Parathyroid adenoma (tissue), 2 donors: ENCODE measurements at regions not wholly inside any gene's neighbourhood (a gene's known extent, or its start where the extent isn't known, plus 50 kb on each side); places are given as distances from the start of the nearest gene placed in this dataset.

ENCODE experiments used
- H2AFZ ChIP-seq: fragments of 300-600 bp; sonication (generic); one replicate; pipeline ENCODE4 v1.7.0; 2017; ENCODE audit warnings: antibody characterized with exemption, mild to moderate bottlenecking
- H3K27ac ChIP-seq: fragments of 300-600 bp; sonication (generic); one replicate; pipeline ENCODE4 v1.7.0; 2017
- H3K27me3 ChIP-seq: fragments of 300-600 bp; sonication (generic); one replicate; pipeline ENCODE4 v1.7.0; 2017; ENCODE audit warnings: low read length; ENCODE audit not compliant: control insufficient read depth, insufficient read depth
- H3K36me3 ChIP-seq: fragments of 300-600 bp; sonication (generic); one replicate; pipeline ENCODE4 v1.7.0; 2017; ENCODE audit warnings: low read length; ENCODE audit not compliant: control insufficient read depth, insufficient read depth
- H3K4me1 ChIP-seq: fragments of 300-600 bp; sonication (generic); one replicate; pipeline ENCODE4 v1.7.0; 2017; ENCODE audit warnings: control low read depth
- H3K4me2 ChIP-seq: fragments of 300-600 bp; sonication (generic); one replicate; pipeline ENCODE4 v1.7.0; 2017; ENCODE audit warnings: low read length
- H3K4me3 ChIP-seq: fragments of 300-600 bp; sonication (generic); one replicate; pipeline ENCODE4 v1.7.0; 2017; ENCODE audit warnings: low read depth, low read length
- H3K79me2 ChIP-seq: fragments of 300-600 bp; sonication (generic); one replicate; pipeline ENCODE4 v1.7.0; 2017; ENCODE audit warnings: control low read depth
- H3K9ac ChIP-seq: fragments of 300-600 bp; sonication (generic); one replicate; pipeline ENCODE4 v1.7.0; 2017; ENCODE audit warnings: mild to moderate bottlenecking
- H3K9me3 ChIP-seq: fragments of 300-600 bp; sonication (generic); one replicate; pipeline ENCODE4 v1.7.0; 2017; ENCODE audit warnings: low read length; ENCODE audit not compliant: control insufficient read depth
- TF ChIP-seq, protein P1 (sequence below): fragments of 300-600 bp; sonication (generic); IDR thresholded peaks from one replicate; pipeline ENCODE4 v1.7.0; 2017; ENCODE audit warnings: antibody characterized with exemption, mild to moderate bottlenecking
- donor health status: primary hyperparathyroidism.

DNA sequence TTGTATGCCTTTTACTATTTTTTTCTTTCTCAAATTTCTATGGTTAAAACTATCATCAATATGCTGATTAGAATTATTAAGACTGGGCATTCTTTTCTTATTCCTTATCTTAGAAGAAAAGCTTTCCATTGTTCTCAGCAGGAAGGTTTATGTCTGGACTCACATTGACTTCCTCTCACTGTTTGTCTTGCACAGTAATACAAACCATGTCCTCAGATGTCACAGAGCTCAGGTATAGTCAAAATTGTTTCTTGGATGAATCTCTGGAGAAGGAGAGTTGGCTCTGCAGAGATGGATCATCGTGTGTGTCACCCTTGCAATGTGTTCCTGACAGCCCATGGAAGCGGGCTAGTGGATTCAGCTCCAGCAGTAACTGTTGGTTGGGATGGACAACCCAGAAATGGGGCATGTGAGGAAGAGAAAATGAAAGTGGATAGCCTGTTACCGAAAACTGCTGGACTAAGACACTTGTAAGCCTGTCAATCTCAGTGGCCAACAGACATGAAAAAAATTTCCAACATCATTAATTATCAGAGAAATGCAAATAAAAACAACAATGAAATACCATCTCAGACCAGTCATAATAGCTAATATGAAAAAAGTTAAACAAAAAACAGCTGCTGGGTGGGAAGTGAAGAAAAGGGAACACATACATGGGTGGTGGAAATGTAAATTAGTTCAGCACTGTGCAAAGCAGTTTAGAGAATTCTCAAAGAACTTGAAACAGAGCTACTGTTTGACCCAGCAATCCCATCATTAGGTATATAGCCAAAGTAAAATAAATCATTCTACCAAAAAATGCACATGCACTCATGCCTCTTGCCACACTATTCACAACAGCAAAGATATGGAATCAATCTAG is 967.8 kb downstream of the TMEM121 start:
- no peak overlapping the region for H3K4me3 ChIP-seq

DNA sequence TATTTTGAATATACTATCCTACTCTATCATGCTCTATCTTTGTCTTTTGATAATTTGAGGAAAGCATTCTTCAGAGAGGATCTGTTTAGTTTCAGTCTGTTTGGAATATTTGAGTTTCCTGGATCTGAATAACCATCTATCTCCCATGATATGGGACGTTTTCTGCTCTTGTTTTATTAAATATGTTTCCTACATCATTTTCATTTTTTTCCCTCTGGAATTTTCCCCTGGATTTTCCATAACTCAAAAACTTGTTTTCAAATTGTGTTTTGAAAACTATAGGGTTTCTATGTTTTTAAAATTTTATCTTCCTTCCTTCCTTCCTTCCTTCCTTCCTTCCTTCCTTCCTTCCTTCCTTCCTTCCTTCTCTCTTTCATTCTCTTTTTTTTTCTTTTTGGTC is 974.2 kb downstream of the TMEM121 start:
- Histone ChIP-seq H3K79me2 (no peaks in the 10 kb centered on the region), H3K9me3 (no peaks in the 10 kb centered on the region), H3K4me3 (no peak overlapping the region), H3K9ac (no peak overlapping the region), H3K4me2 (no peak overlapping the region), H3K36me3 (no peaks in the 10 kb centered on the region), H3K4me1 (no peaks in the 10 kb centered on the region), H2AFZ (no peak overlapping the region), H3K27me3 (no peaks in the 10 kb centered on the region), H3K27ac (no peak overlapping the region)
- TF ChIP-seq, protein P1, sequence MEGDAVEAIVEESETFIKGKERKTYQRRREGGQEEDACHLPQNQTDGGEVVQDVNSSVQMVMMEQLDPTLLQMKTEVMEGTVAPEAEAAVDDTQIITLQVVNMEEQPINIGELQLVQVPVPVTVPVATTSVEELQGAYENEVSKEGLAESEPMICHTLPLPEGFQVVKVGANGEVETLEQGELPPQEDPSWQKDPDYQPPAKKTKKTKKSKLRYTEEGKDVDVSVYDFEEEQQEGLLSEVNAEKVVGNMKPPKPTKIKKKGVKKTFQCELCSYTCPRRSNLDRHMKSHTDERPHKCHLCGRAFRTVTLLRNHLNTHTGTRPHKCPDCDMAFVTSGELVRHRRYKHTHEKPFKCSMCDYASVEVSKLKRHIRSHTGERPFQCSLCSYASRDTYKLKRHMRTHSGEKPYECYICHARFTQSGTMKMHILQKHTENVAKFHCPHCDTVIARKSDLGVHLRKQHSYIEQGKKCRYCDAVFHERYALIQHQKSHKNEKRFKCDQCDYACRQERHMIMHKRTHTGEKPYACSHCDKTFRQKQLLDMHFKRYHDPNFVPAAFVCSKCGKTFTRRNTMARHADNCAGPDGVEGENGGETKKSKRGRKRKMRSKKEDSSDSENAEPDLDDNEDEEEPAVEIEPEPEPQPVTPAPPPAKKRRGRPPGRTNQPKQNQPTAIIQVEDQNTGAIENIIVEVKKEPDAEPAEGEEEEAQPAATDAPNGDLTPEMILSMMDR: no peak

More for the DNA sequence above, 967.8 kb downstream of the TMEM121 start:
- no peak overlapping the region for H3K4me2 ChIP-seq
- no peaks in the 10 kb centered on the region for H3K36me3 ChIP-seq
- TF ChIP-seq, protein P1: no peak
- H3K9ac ChIP-seq: no peak overlapping the region
- no peaks in the 10 kb centered on the region for H3K27me3 ChIP-seq
- H3K4me1 ChIP-seq: no peaks in the 10 kb centered on the region
- no peaks in the 10 kb centered on the region for H3K9me3 ChIP-seq
- no peak overlapping the region for H2AFZ ChIP-seq
- H3K27ac ChIP-seq: no peak overlapping the region
- no peaks in the 10 kb centered on the region for H3K79me2 ChIP-seq

DNA sequence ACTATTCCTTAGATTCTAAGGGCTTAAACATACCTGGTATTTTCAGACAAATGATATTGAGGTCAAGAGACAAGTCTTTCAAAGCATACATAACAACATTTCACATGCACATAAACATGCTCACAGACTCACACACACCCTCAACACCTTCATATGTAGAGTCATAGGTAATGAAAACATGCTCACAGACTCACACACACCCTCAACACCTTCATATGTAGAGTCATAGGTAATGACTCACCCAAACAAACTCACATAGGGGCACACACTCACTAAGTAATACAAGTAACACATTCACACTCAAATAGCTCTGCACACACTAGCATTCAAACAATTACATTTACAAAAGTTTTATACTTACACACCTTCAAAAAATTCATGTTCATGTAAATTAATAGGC is 975.5 kb downstream of the TMEM121 start:
- TF ChIP-seq, protein P1: no peak
- Histone ChIP-seq H3K4me2 (no peak overlapping the region), H3K4me3 (no peak overlapping the region), H3K9me3 (no peaks in the 10 kb centered on the region), H3K27ac (no peak overlapping the region), H3K4me1 (no peaks in the 10 kb centered on the region), H3K27me3 (no peaks in the 10 kb centered on the region), H3K9ac (no peak overlapping the region), H2AFZ (no peak overlapping the region), H3K36me3 (no peaks in the 10 kb centered on the region), H3K79me2 (no peaks in the 10 kb centered on the region)

DNA sequence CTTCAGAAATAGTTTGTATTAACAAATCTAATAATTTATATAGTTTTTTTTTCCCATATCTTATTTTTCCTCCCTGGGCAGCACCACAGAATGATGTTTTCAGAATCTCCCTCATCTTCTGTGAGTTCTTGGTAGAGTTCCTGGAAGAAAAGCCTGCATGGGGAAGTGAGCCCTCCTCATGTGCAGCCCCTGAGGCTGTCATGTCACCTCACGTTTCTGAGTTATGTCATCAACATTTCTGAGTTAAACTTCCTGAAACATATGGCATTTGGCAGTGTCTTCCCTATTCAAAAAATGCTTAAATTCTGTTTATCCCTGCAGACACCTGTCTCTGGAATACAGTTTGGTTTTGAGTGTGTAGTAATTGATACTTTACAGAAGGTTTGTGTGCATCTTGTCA is 979.0 kb downstream of the TMEM121 start:
- Histone ChIP-seq H3K9me3 (no peaks in the 10 kb centered on the region), H3K79me2 (no peaks in the 10 kb centered on the region), H3K27ac (no peak overlapping the region), H2AFZ (no peak overlapping the region), H3K9ac (no peak overlapping the region), H3K4me1 (no peaks in the 10 kb centered on the region), H3K36me3 (no peaks in the 10 kb centered on the region), H3K4me2 (no peak overlapping the region), H3K4me3 (no peak overlapping the region), H3K27me3 (no peaks in the 10 kb centered on the region)
- TF ChIP-seq, protein P1: no peak

DNA sequence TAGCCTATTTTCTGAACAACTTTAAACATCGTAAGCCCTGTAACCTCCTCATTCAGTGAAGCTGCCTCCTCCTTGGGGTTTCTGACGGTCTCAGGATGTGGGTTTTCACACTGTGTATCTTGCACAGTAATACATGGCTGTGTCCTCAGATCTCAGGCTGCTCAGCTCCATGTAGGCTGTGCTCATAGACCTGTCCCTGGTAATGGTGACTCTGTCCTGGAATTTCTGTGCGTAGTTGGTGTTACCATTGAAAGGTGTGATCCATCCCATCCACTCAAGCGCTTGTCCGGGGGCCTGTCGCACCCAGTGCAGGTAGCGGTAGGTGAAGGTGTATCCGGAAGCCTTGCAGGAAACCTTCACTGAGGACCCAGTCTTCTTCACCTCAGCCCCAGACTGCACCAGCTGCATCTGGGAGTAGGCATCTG is 980.5 kb downstream of the TMEM121 start:
- H3K9me3 ChIP-seq: no peaks in the 10 kb centered on the region
- H2AFZ ChIP-seq: no peak overlapping the region
- no peak overlapping the region for H3K4me3 ChIP-seq
- TF ChIP-seq, protein P1: no peak
- no peaks in the 10 kb centered on the region for H3K79me2 ChIP-seq
- no peaks in the 10 kb centered on the region for H3K4me1 ChIP-seq
- no peaks in the 10 kb centered on the region for H3K27me3 ChIP-seq
- no peak overlapping the region for H3K4me2 ChIP-seq
- H3K9ac ChIP-seq: no peak overlapping the region
- no peak overlapping the region for H3K27ac ChIP-seq
- H3K36me3 ChIP-seq: no peaks in the 10 kb centered on the region
